HepG2 (cell line): ENCODE measurements at regions not wholly inside any gene's neighbourhood (a gene's known extent, or its start where the extent isn't known, plus 50 kb on each side); places are given as distances from the start of the nearest gene placed in this dataset.

ENCODE experiments used
- ATAC-seq: fragments of 200-7000 bp; cut with Tn5 transposase; 3 replicates; pipeline ENCODE4 v1.9.1; 2020; ENCODE audit warnings: mild to moderate bottlenecking, moderate library complexity
- BruUV-seq: library from RNA; stranded (reverse); fragments of 400-500 nt; replicated peaks from 2 replicates; lab custom pipeline; 2021; lab: Mats Ljungman, UMichigan
- CTCF ChIA-PET: fragments of 300-600 bp; formaldehyde crosslinking; extraction: SDS; loops from one replicate; lab custom pipeline; 2021; ENCODE audit warnings: low total read pairs, inconsistent platforms, low intra/inter-chr PET ratio; lab: Yijun Ruan, JAX
- POLR2A ChIA-PET: fragments of 350-600 bp; sonication (Branson Sonifier 250); formaldehyde crosslinking; loops from one replicate; lab custom pipeline; 2020; ENCODE audit warnings: antibody characterized with exemption, inconsistent platforms; lab: Yijun Ruan, JAX
- DNase-seq: peaks from one replicate; pipeline ENCODE4 v3.0.0-alpha.2; 2015; ENCODE audit warnings: low spot score
- FAIRE-seq: peaks from 3 replicates; lab custom pipeline; 2011; peaks lifted over from hg19 to GRCh38; lab: Jason Lieb, UNC
- H2AFZ ChIP-seq: one replicate; pipeline ENCODE4 v1.6.1; 2011; ENCODE audit warnings: low read length, inconsistent platforms
- H3K27ac ChIP-seq: fragments of 300-600 bp; 3 replicates; pipeline ENCODE4 v1.8.0; 2011; ENCODE audit warnings: mixed run types, mild to moderate bottlenecking, mixed read lengths, low read length, inconsistent platforms; ENCODE audit not compliant: insufficient read depth; ENCODE audit errors: extremely low read length
- H3K27me3 ChIP-seq, 2 experiments: fragments of 200-600 bp in 1 of 2; 2 replicates in 1 of 2; 3 replicates in 1 of 2; pipeline versions ENCODE4 v1.6.0 to v1.8.0; 2011; ENCODE audit warnings: low read length in 2 of 2, mild to moderate bottlenecking in 2 of 2, moderate library complexity in 2 of 2, inconsistent platforms in 1 of 2; ENCODE audit not compliant: insufficient read depth in 2 of 2, control insufficient read depth in 1 of 2
- H3K36me3 ChIP-seq, 2 experiments: fragments of 200-600 bp in 1 of 2; replicated peaks in 1 of 2; 2 replicates in 1 of 2; 3 replicates in 1 of 2; pipeline versions ENCODE4 v1.5.1 to v1.8.0; 2011; ENCODE audit warnings: low read length in 2 of 2, inconsistent platforms in 1 of 2; ENCODE audit not compliant: insufficient read depth in 2 of 2, control insufficient read depth in 1 of 2
- H3K4me1 ChIP-seq: 2 replicates; pipeline ENCODE4 v1.5.1; 2012; ENCODE audit warnings: low read length, inconsistent platforms; ENCODE audit not compliant: insufficient read depth
- H3K4me2 ChIP-seq: 2 replicates; pipeline ENCODE4 v1.6.0; 2011; ENCODE audit warnings: low read depth, low read length, inconsistent platforms
- H3K4me3 ChIP-seq, 3 experiments: fragments of 200-600 bp in 1 of 3; sonication (generic), shearing (Covaris generic) in 1 of 3; replicated peaks in 1 of 3; 2 replicates each; pipeline ENCODE4 v1.5.1; 2011 to 2016; ENCODE audit warnings: low read length in 3 of 3, inconsistent platforms in 2 of 3, low read depth in 2 of 3, mild to moderate bottlenecking in 2 of 3, control low read depth in 1 of 3, mixed read lengths in 1 of 3; ENCODE audit not compliant: insufficient read depth in 1 of 3
- H3K79me2 ChIP-seq: one replicate; pipeline ENCODE4 v1.6.1; 2011; ENCODE audit warnings: low read length, inconsistent platforms; ENCODE audit not compliant: insufficient read depth
- H3K9ac ChIP-seq: 2 replicates; pipeline ENCODE4 v1.6.0; 2011; ENCODE audit warnings: mild to moderate bottlenecking, low read depth, low read length, inconsistent platforms; ENCODE audit not compliant: insufficient read depth
- H3K9me3 ChIP-seq: 2 replicates; pipeline ENCODE4 v1.5.1; 2012; ENCODE audit warnings: mild to moderate bottlenecking, low read length
- H4K20me1 ChIP-seq: 2 replicates; pipeline ENCODE4 v1.6.0; 2011; ENCODE audit warnings: inconsistent platforms, mild to moderate bottlenecking, low read length, moderate library complexity; ENCODE audit not compliant: insufficient read depth
- DDIT3 ChIP-seq: sonication (generic); formaldehyde crosslinking; IDR thresholded peaks from 2 replicates; pipeline ENCODE4 v1.4.0; 2020; ENCODE audit warnings: mild to moderate bottlenecking, missing genetic modification reagents
- ELK4 ChIP-seq: sonication (generic); formaldehyde crosslinking; IDR thresholded peaks from 2 replicates; pipeline ENCODE4 v1.9.0; 2021; ENCODE audit warnings: missing genetic modification reagents, borderline replicate concordance
- HNF1B ChIP-seq: sonication (generic); formaldehyde crosslinking; IDR thresholded peaks from 2 replicates; pipeline ENCODE4 v1.5.1; 2020; ENCODE audit warnings: mild to moderate bottlenecking, moderate library complexity, missing genetic modification reagents
- JUN ChIP-seq: sonication (generic); formaldehyde crosslinking; IDR thresholded peaks from 2 replicates; pipeline ENCODE4 v1.4.0; 2020; ENCODE audit warnings: mild to moderate bottlenecking, missing genetic modification reagents
- KDM6A ChIP-seq: IDR thresholded peaks from 2 replicates; pipeline ENCODE4 v1.6.1; 2016; ENCODE audit warnings: low read depth
- RFXANK ChIP-seq: IDR thresholded peaks from 2 replicates; pipeline ENCODE4 v1.6.1; 2016
- ZNF251 ChIP-seq: sonication (generic); formaldehyde crosslinking; IDR thresholded peaks from 2 replicates; pipeline ENCODE4 v1.9.0; 2021; ENCODE audit warnings: mild to moderate bottlenecking, missing genetic modification reagents
- ZNF256 ChIP-seq: sonication (generic); formaldehyde crosslinking; conservative IDR thresholded peaks from 2 replicates; pipeline ENCODE4 v1.4.0; 2020; ENCODE audit warnings: missing genetic modification reagents
- ZNF484 ChIP-seq: sonication (generic); formaldehyde crosslinking; IDR thresholded peaks from 2 replicates; pipeline ENCODE4 v1.5.1; 2020; ENCODE audit warnings: mild to moderate bottlenecking, low read depth, missing genetic modification reagents, borderline replicate concordance
- ZNF691 ChIP-seq: sonication (generic); formaldehyde crosslinking; IDR thresholded peaks from 2 replicates; pipeline ENCODE4 v1.4.0; 2020; ENCODE audit warnings: missing genetic modification reagents, low read depth, mild to moderate bottlenecking, borderline replicate concordance
- ZNF784 ChIP-seq: sonication (generic); formaldehyde crosslinking; IDR thresholded peaks from 2 replicates; pipeline ENCODE4 v1.5.1; 2020; ENCODE audit warnings: missing genetic modification reagents, mild to moderate bottlenecking, borderline replicate concordance
- WGBS: methylation state at CpG from one replicate; pipeline ENCODE4 v1.1.6; 2017; ENCODE audit warnings: low lambda C conversion rate; 5-methylcytosine and 5-hydroxymethylcytosine counted together
- in situ Hi-C: cut with HindIII; loops from 2 replicates; pipeline ENCODE4 v1.10.0; 2017; ENCODE audit warnings: low pct_unique_long_range_greater_than_20kb; ENCODE audit not compliant: extremely low pct_ligation_motif_present
- intact Hi-C: fragments of 100-400 bp; cut with micrococcal nuclease; formaldehyde crosslinking; loops from one replicate; pipeline ENCODE4 v1.10.0; 2022; ENCODE audit not compliant: unreplicated experiment

- 40% methylated on average over 7 of the region's 7 CpGs for WGBS
- Histone ChIP-seq H3K36me3 (no peaks in the 10 kb centered on the region), H4K20me1 (no peaks in the 10 kb centered on the region), H3K4me1 (no peaks in the 10 kb centered on the region), H3K27ac (no peak overlapping the region), H3K4me2 (no peak overlapping the region), H3K9ac (no peak overlapping the region), H3K79me2 (no peaks in the 10 kb centered on the region), H3K4me3 (no peak overlapping the region), H2AFZ (no peak overlapping the region), H3K9me3 (peaks cover 38% of the 10 kb centered on the region), H3K27me3 (no peaks in the 10 kb centered on the region)
- in situ Hi-C loops (no loop called here), intact Hi-C loops (no loop called here)
- POLR2A ChIA-PET: no interaction called here
- TF ChIP-seq DDIT3 (no peak), ZNF484 (CRISPR knock-in tag) (no peak), KDM6A (CRISPR knock-in tag) (no peak), RFXANK (CRISPR knock-in tag) (no peak)
- CTCF ChIA-PET: no interaction called here
- no TSS peak for BruUV-seq
- no peak for DNase-seq
- ATAC-seq: no peak
- no peak for FAIRE-seq
Observed at GRCh38 chr4:27398631-27399310, 538.1 kb downstream of the STIM2 start.

GRCh38 chr4:27407616-27408015, 547.0 kb downstream of the STIM2 start:
- TF ChIP-seq JUN: no peak
- TF ChIP-seq ELK4 (CRISPR knock-in tag): no peak
- no peak for TF ChIP-seq ZNF251
- TF ChIP-seq ZNF256 (CRISPR knock-in tag): no peak
- no peak for TF ChIP-seq HNF1B
- no peak for TF ChIP-seq ZNF691 (CRISPR knock-in tag)
- no peak for TF ChIP-seq ZNF784
- no TSS peak for BruUV-seq
- no peak for DNase-seq
- WGBS: 6% methylated on average over 1 of the region's 1 CpG
- Histone ChIP-seq H3K9me3 (peaks cover 77% of the 10 kb centered on the region), H2AFZ (no peak overlapping the region), H4K20me1 (no peaks in the 10 kb centered on the region), H3K27ac (no peak overlapping the region), H3K9ac (no peak overlapping the region), H3K79me2 (no peaks in the 10 kb centered on the region), H3K4me3 (no peak overlapping the region), H3K36me3 (no peaks in the 10 kb centered on the region), H3K27me3 (no peaks in the 10 kb centered on the region), H3K4me2 (no peak overlapping the region), H3K4me1 (no peaks in the 10 kb centered on the region)
- no peak for FAIRE-seq
- intact Hi-C loops (no loop called here), in situ Hi-C loops (no loop called here)
- ATAC-seq: no peak
- ChIA-PET POLR2A (no interaction called here), CTCF (no interaction called here)
